ENCODE measurements at regions not wholly inside any gene's neighbourhood (a gene's known extent, or its start where the extent isn't known, plus 50 kb on each side); places are given as distances from the start of the nearest gene placed in this dataset.

GRCh38 chr5:133683646-133684596, 71.6 kb upstream of the FSTL4 start:
- no peak for TF ChIP-seq CTCF (IDR thresholded peaks at IDR 0.05; ENCODE audit: unreplicated experiment)
- no peaks in the 10 kb centered on the region for H3K27me3 Mint-ChIP-seq (ENCODE audit: unreplicated experiment)
- H3K36me3 Mint-ChIP-seq (ENCODE audit: low read depth, unreplicated experiment): no peaks in the 10 kb centered on the region
- no peak for DNase-seq (ENCODE audit: low spot score)
- H3K4me3 Mint-ChIP-seq (ENCODE audit: unreplicated experiment): no peak overlapping the region
- H3K4me1 Mint-ChIP-seq (ENCODE audit: unreplicated experiment): peaks cover 2% of the 10 kb centered on the region
- no peaks in the 10 kb centered on the region for H3K9me3 Mint-ChIP-seq (ENCODE audit: unreplicated experiment)
- H3K27ac Mint-ChIP-seq (ENCODE audit: unreplicated experiment): no peak overlapping the region

GRCh38 chr5:133682451-133682850, 70.1 kb upstream of the FSTL4 start:
- Mint-ChIP-seq H3K4me3 (ENCODE audit: unreplicated experiment) (no peak overlapping the region), H3K27ac (ENCODE audit: unreplicated experiment) (no peak overlapping the region), H3K4me1 (ENCODE audit: unreplicated experiment) (peaks cover 2% of the 10 kb centered on the region), H3K36me3 (ENCODE audit: low read depth, unreplicated experiment) (no peaks in the 10 kb centered on the region), H3K27me3 (ENCODE audit: unreplicated experiment) (no peaks in the 10 kb centered on the region), H3K9me3 (ENCODE audit: unreplicated experiment) (no peaks in the 10 kb centered on the region)
- no peak for TF ChIP-seq CTCF (IDR thresholded peaks at IDR 0.05; ENCODE audit: unreplicated experiment)
- no peak for DNase-seq (ENCODE audit: low spot score)

- no peaks in the 10 kb centered on the region for H3K9me3 Mint-ChIP-seq (ENCODE audit: unreplicated experiment)
- no peak overlapping the region for H3K27ac Mint-ChIP-seq (ENCODE audit: unreplicated experiment)
- H3K36me3 Mint-ChIP-seq (ENCODE audit: low read depth, unreplicated experiment): no peaks in the 10 kb centered on the region
- TF ChIP-seq CTCF (IDR thresholded peaks at IDR 0.05; ENCODE audit: unreplicated experiment): no peak
- H3K27me3 Mint-ChIP-seq (ENCODE audit: unreplicated experiment): no peaks in the 10 kb centered on the region
- DNase-seq (ENCODE audit: low spot score): no peak
- H3K4me1 Mint-ChIP-seq (ENCODE audit: unreplicated experiment): peaks cover 2% of the 10 kb centered on the region
- H3K4me3 Mint-ChIP-seq (ENCODE audit: unreplicated experiment): no peak overlapping the region
Observed at GRCh38 chr5:133681896-133682295, 69.6 kb upstream of the FSTL4 start.

- DNase-seq (ENCODE audit: low spot score): no peak
- Mint-ChIP-seq H3K9me3 (ENCODE audit: unreplicated experiment) (no peaks in the 10 kb centered on the region), H3K27me3 (ENCODE audit: unreplicated experiment) (no peaks in the 10 kb centered on the region), H3K4me1 (ENCODE audit: unreplicated experiment) (peaks cover 2% of the 10 kb centered on the region), H3K27ac (ENCODE audit: unreplicated experiment) (no peak overlapping the region), H3K36me3 (ENCODE audit: low read depth, unreplicated experiment) (no peaks in the 10 kb centered on the region), H3K4me3 (ENCODE audit: unreplicated experiment) (no peak overlapping the region)
- no peak for TF ChIP-seq CTCF (IDR thresholded peaks at IDR 0.05; ENCODE audit: unreplicated experiment)
Observed at GRCh38 chr5:133680830-133681565, 68.7 kb upstream of the FSTL4 start.

- Mint-ChIP-seq H3K4me1 (ENCODE audit: unreplicated experiment) (peaks cover 9% of the 10 kb centered on the region), H3K36me3 (ENCODE audit: low read depth, unreplicated experiment) (no peaks in the 10 kb centered on the region), H3K27ac (ENCODE audit: unreplicated experiment) (no peak overlapping the region), H3K4me3 (ENCODE audit: unreplicated experiment) (no peak overlapping the region), H3K9me3 (ENCODE audit: unreplicated experiment) (no peaks in the 10 kb centered on the region), H3K27me3 (ENCODE audit: unreplicated experiment) (no peaks in the 10 kb centered on the region)
- DNase-seq (ENCODE audit: low spot score): no peak
- TF ChIP-seq CTCF (IDR thresholded peaks at IDR 0.05; ENCODE audit: unreplicated experiment): no peak
Observed at GRCh38 chr5:133679534-133679933, 67.2 kb upstream of the FSTL4 start.
